Erythroblast (primary cell): ENCODE measurements at regions not wholly inside any gene's neighbourhood (a gene's known extent, or its start where the extent isn't known, plus 50 kb on each side); places are given as distances from the start of the nearest gene placed in this dataset.

Source experiments
- DNase-seq, 2 experiments: peaks; one replicate each; lab custom pipeline; 2025; lab: John Stamatoyannopoulos, UW
- GATA1 ChIP-seq: IDR thresholded peaks from 2 replicates; pipeline ENCODE4 v1.6.1; 2011; ENCODE audit warnings: low read depth, mild to moderate bottlenecking, control low read depth, low read length, moderate library complexity
- POLR2A ChIP-seq: IDR thresholded peaks from 2 replicates; pipeline ENCODE4 v1.6.1; 2011; ENCODE audit warnings: mild to moderate bottlenecking, low read length

GRCh38 chr2:128438586-128438985 lies 119.9 kb upstream of the HS6ST1 start:
- TF ChIP-seq POLR2A (no peak), GATA1 (no peak)
- DNase-seq, result no peak

GRCh38 chr2:128439031-128439790 lies 120.5 kb upstream of the HS6ST1 start:
- DNase-seq, result no peak
- TF ChIP-seq GATA1 (no peak), POLR2A (no peak)

DNA sequence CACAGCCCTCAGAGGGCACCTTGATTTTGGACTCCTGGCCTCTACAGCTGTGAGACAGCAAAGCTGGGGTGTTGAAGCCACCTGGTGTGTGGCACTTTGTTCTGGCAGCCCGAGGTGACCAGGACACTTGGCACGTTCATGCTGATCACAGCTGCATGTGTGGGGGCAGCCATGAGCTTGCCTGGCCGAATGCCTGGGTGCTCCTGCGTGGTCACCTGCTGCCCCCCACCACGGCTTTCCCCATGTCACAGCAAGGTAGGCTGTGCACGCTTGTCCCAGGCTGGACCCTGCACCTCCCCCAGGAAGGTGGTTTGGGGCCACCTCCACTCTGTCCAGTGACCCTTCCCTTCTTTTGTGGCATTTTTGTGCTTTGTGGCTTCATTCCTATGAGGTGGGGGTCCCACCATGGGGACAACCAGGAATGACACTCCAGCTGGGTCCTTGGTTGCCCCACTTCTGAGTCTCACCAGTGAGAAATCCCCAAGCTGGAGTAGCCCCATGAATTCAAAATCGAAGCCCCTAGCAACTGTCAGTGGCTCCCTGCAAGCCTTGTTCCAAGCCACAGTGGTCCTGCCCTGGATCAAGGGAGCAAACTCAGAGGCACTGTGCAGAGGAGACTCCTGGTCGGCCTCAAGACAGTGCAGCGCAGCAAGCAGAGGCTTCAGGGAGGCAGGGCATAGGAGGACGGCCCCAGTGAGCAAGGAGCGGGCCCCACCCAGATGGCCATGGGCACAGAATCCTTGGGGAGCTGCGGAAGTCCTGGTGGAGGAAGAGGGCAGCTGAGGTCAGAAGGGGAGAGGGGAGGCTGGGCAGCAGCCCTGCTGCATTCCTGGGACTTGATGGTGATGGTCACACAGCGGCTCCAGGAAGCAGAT lies 121.4 kb upstream of the HS6ST1 start:
- TF ChIP-seq POLR2A (no peak), GATA1 (no peak)
- DNase-seq, result no peak

GRCh38 chr2:128440666-128441340 lies 122.1 kb upstream of the HS6ST1 start:
- TF ChIP-seq POLR2A (no peak), GATA1 (no peak)
- DNase-seq, result no peak

- DNase-seq, result no peak
- no peak for TF ChIP-seq GATA1
- TF ChIP-seq POLR2A, result no peak
Observed at GRCh38 chr2:128441341-128442052, 122.8 kb upstream of the HS6ST1 start.

DNA sequence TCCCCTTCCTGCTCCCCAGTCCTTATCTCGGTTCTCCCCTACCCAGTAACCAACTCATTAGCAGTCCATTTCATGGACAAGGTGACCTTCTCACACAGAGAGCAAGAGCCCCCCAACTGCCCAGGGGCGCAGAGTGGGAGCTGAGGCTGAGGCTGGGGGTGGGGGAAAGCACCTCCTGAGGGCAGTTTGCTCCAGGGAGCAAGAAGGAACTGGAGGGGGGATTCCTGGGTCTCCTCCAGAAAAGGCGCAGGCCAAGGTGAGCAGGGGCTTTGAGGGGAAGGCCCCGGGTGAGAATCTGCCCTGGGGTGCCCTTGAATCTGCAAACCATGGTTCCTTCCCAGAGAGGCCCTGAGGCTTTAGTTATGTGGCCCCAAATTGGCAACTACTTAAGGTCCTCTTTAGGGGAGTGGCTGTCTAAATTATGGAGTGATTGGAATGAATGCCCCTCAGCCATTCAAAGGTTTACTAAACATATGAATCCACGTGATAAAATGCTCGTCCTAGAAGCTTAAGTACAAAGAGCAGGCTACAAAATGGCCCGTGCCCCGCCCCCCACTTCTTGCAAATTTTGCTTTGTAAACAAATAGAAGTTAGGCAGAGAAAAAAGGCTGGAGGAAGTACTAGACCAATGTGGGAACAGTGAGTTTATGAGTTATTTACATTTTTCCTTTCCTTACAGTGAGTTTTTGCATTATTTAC lies 123.5 kb upstream of the HS6ST1 start:
- peak; percentile 43 to 74 for DNase-seq
- TF ChIP-seq GATA1 (no peak), POLR2A (no peak)

DNA sequence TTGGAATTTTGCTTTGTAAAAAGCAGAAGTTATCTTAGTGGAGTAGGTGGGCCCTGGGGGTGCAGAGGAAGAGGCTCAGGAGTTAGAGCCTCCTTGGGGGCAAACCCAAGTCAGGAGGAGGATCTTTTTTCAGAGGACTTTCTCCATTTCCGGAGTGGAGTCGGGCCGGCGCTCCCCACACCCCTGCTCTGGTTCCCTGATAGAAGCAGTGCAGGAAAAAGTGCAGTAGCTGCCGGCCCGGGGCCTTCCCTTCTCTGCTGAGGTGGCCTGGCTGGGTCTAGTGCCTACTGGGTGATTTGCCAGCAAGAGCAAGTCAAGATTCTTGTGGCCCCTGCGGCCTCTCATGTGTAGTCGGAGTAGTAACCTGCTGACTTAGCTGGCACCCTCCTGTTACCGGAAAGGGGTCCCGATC lies 124.2 kb upstream of the HS6ST1 start:
- TF ChIP-seq POLR2A, result no peak
- no peak for TF ChIP-seq GATA1
- peak; percentile 10 to 31 for DNase-seq

GRCh38 chr2:128444121-128444771 lies 125.6 kb upstream of the HS6ST1 start:
- no peak for TF ChIP-seq POLR2A
- TF ChIP-seq GATA1, result no peak
- no peak for DNase-seq

DNA sequence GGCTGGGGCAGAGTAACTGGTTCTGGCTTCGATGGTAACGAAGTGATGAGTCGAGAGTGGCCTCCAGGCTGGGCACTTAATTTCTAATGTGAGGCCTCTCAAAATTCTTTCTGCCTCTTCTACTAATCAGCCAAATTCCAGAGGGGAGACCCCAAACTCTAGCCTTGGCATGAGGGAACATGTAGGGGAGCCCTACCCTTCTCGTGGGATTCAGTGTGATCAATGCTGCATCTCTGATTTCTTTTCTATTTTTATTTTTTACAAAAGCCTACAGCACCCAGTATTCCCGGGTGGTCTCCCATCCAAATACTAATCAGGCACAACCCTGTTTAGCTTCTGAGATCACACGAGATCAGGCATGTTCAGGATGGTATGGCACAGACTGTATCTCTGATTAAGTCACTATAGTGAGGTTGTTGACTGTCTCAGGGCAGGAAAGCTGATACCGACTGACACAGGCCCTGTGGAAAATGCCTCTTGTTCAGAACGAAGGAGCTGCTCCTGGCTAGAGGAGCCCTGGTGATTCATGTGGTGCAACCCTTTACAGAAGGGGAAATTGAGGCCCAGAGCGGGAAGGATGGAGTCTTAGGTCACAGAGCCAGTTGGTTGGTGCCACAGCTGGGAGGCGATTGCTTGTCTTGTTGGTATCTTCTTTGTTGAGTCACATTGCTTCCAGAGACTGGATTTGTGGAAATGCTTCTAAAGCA lies 126.3 kb upstream of the HS6ST1 start:
- DNase-seq, result peak in 1 of 2 experiments; percentile 21
- TF ChIP-seq POLR2A (no peak), GATA1 (no peak)

DNA sequence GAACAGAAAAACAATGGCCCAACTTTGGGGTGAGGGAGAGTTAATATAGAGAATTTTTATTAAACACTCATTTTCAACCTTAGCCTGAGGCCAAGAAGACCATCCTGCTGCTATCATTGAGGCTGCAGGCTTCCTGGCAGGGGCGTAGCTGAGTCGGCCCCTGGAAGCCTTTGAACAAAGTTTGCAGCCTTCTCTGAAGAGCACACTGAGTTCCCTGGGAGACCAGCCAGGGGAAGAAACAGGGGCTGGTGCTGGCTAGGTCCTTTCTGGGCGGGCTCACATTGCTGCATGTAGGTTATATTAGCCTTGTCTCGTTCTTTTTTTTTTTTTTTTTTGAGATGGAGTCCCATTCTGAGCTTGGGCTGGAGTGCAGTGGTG lies 126.8 kb upstream of the HS6ST1 start:
- TF ChIP-seq POLR2A, result no peak
- TF ChIP-seq GATA1, result no peak
- peak in 1 of 2 experiments; percentile 39 for DNase-seq

- DNase-seq, result no peak
- no peak for TF ChIP-seq POLR2A
- no peak for TF ChIP-seq GATA1
Observed at GRCh38 chr2:128446049-128446873, 127.6 kb upstream of the HS6ST1 start.
